Muscle of back (tissue), 3 donors: ENCODE measurements at regions not wholly inside any gene's neighbourhood (a gene's known extent, or its start where the extent isn't known, plus 50 kb on each side); places are given as distances from the start of the nearest gene placed in this dataset.
"Not testable (repeated sequence)": the region's sequence is repeated elsewhere in the genome, so short reads cannot be mapped to it uniquely, and the experiment has no call there.

Source experiments
- DNase-seq, 3 donors: peaks; one replicate each; pipeline versions ENCODE4 v3.0.0 to v3.0.0-alpha.2; 2013

DNA sequence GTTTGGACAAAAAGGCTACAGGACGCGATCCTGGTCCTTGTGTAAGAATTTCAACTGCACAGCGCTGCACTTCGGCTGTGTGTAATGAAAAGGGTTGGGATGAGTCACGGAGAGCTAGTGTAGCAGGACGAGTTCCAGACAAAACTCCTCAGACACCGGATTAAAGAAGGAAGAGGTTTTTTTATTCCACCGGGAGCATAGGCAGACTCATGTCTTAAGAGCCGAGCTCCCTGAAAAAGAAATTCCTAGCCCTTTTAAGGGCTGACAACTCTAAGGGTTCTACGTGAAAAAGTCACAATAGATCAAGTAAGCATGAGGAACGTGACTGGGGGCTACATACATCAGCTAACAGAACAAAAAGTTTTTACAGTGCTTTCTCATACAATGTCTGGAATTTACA is 54.8 kb upstream of the FAM90A1 start:
- not testable (repeated sequence) for DNase-seq

DNA sequence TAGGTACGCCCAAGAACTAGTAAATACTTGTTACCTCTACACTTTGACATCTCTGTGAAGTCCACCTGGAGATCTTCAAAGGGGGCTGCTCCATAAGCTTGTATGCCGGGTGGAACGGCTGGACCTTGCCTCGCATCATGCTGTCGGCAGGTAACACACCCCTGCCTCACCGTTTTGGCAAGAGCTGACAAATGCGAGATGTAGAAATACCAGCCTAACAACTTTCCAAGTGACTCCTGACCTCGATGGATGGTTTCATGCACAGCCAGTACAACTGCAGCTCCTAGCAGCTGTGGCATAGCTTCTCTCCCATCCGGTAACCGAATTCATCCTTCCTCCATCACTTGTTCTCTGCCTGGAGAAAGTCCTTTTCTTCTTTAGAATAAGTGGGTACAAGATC is 58.3 kb upstream of the FAM90A1 start:
- not testable (repeated sequence) for DNase-seq

DNA sequence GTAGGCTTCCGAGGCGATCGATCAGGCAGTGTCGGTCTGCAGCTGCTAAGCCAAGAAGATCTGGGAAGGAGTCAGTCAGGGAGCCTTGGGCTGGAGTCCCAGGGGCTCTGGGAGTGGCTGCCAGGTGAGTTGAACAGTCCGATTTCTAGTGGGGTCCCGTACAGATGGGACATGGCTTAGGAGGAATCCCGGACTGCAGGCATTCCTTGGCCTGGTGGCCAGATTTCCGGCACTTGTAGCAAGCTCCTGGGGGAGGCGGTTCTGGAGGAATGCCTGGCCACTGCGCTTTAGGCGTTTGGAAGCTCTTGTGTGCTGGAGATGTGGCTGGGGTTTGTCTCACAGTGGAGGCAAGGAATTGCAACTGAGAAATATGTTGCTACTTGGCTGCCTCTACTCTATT is 64.3 kb upstream of the FAM90A1 start:
- DNase-seq = not testable (repeated sequence)

DNA sequence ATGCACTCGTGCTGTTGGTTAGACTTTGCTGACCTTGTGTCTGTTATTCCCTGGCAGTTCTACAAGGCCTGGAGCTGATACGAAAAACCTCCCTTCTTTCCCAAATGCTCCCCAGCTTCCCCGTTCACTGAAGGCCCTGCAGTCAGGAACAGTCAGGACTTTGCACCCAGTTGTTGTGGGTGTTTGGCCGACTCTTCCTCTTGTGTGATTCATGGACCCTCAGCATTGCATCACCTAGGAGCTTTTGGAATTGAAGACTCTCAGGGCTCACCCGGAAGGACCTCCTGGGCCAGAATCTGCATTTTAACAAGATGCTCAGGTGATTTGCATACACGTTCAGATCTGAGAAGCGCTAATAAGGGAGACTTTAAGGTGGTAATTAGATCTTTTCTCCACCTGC is 67.2 kb upstream of the FAM90A1 start:
- DNase-seq = not testable (repeated sequence)

DNA sequence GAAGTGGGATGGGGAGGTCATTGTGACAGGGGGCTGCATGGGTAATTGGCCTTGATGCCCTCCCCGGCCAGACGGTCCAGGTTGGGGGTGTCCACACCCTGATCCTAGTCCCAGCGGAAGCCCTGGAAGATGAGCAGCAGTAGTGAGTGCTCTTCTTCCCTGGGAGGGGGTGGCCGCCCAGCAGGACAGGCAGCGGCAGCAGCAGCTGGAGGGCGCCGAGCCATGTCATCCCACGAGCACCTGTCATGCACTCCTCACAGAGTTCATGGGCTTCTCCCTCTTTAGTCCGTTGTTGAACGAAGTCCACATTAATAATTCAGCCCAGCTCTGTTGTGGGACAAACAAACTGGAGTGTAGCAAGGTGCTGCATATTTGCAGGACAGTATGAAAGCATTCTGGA is 81.2 kb upstream of the FAM90A1 start:
- DNase-seq = not testable (repeated sequence)

DNA sequence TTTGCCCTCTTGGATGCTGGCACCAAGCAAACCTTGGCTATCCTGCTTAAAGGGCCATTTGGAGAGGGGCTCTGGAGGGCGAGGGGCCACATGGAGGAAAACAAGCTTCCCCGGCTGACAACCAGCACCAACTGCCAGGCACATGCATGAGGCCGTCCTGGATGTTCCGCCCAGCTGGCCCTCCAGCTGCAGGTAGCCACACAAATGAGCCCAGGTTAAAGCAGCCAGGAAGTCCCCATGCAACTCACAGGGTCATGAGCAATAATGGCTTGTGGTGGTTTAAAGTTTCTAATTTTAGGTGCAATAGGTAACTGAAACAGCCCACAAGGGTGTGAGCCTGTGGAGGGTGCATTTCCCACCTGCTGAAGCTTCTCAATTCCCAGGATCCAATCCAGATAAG is 88.6 kb upstream of the FAM90A1 start:
- DNase-seq = not testable (repeated sequence)

DNA sequence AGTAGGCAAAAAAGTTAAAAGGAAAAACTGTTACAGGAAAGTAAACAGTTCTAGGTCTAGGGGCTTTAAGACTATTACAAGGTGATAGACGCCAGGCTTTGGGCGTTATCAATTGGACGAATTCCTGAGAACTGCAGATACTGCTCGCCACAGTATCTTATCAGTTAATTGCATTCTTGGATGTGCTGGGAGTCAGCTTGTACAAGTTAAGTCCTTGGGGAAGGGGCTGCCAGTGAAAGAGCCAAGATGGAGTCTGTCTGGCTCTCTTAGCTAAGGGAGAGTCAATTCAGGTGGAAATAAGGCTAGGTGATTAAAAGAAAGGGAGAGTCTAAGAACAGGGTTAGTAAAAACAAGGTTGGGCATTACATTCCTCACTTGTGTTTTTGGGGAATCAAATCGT is 90.3 kb upstream of the FAM90A1 start:
- DNase-seq = not testable (repeated sequence)

DNA sequence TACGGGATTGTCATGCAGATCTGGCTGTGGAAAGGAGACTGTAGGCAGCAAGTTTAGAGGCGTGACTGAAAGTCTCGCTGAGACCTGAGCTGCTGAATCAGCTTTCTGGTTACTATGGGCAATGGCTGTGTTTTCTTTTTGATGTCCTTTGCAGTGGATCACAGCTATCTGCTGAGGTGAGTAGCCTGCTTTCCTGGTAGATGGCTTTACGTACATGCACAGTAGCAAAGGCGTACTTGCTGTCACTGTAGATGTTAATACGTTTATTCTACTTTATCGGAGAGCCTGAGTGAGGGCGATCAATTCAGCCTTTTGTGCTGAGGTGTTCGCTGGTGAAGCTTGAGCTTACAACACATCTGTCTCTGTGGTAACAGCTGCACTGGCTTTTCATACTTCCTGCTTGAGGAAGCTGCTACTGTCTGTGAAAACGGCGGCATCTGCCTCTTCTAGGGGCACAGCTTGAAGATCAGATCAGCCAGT is 92.9 kb upstream of the FAM90A1 start:
- DNase-seq = peak; percentile 3 to 58 (median 28)

DNA sequence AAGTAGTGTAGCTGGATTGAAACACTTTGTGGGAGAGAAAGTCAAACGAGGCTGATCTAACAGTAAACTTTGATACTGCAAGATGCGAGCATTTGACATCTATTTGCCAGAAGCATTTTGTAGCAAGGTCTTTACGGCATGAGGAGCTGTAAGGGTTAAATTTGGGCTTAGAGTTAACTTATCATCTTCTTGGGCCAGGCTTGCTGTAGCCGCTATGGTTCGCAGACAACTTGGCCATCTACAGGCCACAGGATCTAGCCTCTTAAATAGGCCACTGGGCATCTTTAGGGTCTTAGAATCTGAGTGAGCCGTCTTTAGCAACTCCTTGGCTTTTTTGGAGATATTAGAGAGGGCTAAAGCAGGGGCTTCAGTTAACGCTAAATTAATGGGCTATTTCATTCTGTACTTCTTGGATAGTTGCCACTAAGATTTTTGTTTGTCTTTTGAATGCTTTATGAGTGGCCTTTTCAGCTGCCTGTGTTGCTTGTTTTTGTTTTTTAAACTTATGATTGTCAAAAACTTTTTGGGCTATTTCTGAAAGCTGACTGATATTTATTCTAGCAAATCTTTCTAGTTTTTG is 93.5 kb upstream of the FAM90A1 start:
- peak in 2 of 3 donors; percentile 2 to 23 for DNase-seq

DNA sequence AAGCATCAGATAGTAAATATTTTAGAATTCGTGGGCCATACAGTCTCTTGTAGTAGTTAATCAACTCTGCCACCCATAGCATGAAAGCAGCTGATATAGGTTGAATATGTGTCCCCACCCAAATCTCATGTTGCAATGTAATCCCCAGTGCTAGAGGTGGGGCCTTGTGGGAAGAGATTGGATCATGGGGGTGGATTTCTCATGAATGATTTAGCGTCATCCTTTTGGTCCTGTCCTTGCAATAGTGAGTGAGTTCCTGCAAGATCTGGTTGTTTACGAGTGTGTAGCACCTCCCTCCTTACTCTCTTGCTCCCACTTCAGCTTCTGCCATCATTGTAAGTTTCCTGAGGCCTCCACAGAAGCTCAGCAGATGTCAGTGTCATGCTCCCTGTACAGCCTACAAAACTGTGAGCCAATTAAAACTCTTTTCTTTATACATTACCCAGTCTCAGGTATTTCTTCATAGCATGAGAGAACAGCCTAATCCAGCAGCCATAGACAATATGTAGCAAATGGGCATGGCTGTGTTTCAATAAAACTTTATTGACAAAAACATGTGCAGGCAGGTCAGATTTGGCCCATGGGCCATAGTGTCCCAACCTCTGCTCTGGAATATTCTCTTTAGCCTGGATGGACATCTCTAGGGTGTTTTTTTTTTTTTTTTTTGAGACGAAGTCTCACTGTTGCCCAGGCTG is 97.9 kb upstream of the FAM90A1 start:
- not testable (repeated sequence) for DNase-seq

DNA sequence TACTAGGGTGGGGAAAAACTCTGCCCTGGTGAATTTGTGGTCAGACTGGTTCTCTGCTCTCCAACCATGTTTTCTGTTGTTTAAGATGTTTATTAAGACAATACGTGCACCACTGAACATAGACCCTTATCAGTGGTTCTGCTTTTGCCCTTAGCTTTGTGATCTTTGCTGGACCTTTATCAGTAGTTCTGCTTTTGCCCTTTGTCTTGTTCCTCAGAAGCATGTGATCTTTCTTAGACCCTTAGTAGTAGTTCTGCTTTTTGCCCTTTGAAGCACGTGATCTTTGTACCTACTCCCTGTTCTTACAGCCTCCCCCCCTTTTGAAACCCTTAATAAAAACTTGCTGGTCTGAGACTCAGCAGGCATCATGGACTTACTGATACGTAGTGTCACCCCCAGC is 101.4 kb upstream of the FAM90A1 start:
- DNase-seq = not testable (repeated sequence)

DNA sequence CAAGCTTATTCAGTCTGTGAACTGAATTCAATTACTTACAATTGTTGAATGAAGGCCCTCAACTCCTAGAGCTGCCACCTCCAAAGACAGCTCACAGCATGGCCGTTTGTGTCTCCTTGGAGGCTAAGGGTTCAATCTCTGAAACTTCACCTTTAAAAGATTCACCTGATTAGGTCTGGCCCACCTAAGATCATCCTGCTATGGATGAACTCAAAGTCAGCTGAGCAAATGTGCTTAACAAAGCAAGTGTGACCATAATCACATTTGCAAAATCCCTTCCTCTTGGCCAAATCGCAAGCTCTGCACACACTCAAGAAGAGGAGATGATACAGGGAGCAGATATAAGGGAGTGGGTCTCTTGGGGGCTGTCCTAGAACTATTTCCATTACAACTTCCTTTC is 105.0 kb upstream of the FAM90A1 start:
- not testable (repeated sequence) for DNase-seq

DNA sequence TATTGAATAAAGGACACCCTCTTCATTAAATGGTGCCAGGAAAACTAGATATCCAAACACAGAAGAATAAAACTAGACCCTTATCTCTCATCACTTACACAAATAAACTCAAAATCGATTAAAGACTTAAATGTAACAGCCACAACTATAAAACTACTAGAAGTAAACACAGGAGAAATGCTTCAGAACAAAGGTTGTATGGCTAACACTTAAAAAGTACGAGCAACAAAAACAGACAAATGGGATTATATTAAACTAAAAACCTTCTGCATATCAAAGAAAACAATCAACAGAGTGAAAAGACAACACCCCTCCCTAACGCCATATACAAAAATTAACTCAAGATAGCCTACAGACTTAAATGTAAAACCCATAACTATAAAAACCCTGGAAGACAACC is 104.7 kb upstream of the CLEC6A start:
- not testable (repeated sequence) for DNase-seq

DNA sequence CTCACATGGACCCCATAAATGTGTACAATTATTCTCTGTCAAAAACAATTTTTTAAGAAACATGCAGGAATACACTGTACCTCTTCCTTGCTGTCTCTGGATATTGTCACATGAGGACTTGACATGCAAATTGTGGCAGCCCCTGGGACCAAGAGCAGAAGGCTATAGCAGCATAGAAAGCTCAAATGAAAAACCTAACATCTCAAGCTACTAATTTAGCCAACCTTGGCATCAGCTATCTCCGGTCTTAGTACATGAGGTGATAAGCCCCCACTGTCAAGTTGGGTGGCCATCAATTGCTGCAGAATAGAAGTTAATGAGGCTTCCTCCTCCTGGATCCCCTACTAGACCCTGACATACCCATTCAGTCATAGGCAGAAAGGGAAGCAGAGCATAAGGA is 101.0 kb upstream of the CLEC6A start:
- DNase-seq = not testable (repeated sequence)

DNA sequence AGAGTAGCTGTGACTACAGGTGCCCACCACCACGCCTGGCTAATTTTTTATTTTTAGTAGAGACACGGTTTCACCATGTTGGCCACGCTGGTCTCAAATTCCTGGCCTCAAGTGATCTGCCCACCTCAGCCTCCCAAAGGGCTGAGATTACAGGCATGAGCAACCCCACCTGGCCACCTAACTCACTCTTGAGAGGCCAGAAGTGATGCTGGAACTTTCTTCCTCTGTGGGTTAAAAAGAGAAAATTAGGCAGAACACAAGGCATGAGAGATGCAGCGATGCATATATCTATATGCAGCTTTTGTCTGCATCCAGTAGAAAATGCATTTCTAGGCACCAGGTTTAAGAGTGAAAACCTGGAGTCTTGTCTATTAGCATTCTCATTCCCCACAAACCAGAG is 100.2 kb upstream of the CLEC6A start:
- DNase-seq = not testable (repeated sequence)

DNA sequence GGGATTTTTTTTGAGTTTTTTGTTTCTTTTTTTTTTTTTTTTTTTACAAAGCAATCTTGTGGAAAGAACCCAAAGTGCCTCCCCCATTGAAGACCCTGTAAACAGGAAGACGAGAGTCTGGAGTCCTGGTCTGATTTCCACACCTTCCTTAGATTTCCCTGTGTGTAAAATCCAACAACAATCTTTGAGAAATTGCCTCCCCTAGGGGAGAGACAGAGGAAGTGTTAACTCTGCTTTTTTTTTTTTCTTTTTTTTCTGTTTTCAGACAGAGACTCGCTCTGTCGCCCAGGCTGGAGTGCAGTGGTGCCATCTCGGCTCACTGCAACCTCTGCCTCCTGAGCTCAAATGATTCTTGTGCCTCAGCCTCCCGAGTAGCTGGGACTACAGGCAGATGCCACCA is 82.0 kb upstream of the CLEC6A start:
- DNase-seq = not testable (repeated sequence)

DNA sequence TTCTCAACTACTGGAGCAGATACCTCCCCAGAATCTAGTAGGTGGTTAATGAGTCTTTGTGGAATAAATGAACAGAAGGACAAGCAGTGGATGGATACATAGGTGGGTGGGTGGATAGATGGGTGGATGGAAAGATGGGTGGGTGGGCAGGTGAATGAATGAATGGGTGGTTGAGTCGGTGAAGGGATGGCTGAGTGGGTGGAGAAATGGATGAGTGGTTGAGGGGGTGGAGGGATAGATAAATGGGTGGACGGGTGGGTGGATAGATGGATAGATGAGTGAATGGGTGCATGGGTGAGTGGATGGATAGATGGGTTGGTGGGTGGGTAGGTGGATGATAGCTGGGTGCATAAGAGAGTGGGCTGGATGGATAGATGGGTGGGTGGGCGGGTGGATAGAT is 80.6 kb upstream of the CLEC6A start:
- not testable (repeated sequence) for DNase-seq

DNA sequence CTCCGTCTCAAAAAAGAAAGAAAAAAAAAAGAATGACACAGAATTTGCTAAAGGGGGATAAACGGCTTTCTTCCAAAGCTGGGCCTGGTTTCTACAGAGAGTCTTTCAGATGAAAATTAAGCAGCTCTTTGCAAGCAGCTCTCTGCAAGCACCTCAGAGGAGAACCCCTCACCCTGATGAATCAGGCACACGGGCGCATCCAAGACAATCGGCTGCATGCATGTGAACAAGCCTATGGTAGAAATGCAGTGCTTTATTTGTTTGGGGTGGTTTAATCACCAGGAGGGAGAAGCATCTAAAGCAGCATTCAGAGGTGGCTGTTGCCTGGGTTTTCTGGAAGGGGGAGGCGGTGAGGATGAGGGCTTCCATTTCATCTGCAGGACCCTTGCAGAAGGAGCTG is 78.0 kb upstream of the CLEC6A start:
- not testable (repeated sequence) for DNase-seq

DNA sequence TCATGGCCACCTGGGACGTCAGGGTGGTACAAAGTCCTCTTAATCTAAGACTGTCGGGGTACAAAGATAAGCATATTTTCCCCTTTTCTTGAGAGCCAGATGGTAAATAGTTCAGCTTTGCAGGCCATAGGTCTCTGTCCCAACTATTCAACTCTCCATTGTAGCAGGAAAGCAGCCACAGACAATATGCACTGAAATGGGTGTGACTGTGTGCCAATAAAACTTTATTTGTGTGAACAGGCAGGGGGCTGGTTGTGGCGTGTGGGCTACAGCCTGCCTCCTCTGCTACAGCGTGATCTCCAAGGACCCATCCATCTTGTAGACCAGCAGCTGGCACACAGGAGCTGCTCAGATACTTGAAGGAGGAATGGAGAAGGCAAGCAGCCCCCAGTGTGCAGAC is 73.2 kb upstream of the CLEC6A start:
- DNase-seq = not testable (repeated sequence)

DNA sequence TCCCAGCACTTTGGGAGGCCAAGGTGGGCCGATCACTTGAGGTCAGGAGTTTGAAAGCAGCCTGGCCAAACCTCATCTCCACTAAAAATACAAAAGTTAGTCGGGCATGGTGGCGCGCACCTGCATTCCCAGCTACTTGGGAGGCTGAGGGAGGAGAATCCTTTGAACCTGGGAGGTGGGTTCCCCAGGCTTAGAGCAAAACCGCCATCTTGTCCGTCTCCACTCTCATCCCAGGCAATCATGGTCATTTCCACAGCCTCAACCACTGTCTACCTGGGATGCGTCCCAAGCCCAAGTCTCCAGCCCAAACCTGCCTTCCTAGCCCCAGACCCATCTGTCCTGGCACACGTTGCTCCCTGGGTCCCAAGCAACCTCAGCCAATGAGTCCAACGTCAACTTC is 71.1 kb upstream of the CLEC6A start:
- not testable (repeated sequence) for DNase-seq

DNA sequence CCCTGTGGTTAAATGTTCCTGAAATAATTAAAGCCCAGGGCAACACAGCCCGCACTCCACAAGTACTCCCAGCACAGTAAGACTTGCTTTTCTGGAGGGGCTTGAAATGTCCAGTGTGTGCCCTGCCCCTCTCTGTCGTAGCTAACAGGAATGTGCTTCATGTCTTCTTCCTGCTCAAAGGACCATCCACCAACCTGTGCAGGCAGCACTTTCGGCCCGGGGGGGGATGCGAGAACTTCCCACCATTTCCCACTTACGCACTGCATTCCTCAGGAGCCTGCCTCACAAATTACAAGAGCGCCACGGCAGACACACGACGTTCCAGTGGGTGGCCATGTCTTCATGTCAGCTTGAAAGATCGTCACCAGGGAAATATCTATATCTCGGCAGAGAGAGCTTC is 70.3 kb upstream of the CLEC6A start:
- not testable (repeated sequence) for DNase-seq

DNA sequence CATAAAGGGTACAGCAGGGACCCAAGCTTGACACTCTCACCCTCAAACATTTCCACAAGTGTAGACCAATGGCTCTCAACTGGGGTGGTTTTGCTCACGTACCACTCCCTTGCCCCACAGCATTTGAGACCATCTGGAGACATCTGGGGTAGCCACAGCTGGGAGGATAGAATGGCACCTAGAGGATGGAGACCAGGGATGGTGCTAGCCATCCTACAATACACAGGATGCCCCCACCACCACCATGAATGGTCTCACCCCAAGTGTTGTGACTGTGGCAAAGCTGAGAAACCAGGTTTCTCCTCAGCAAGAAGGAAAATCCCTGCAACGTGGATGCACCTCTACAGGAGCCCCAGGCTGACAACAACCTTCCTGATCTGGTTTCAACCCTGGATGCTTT is 69.1 kb upstream of the CLEC6A start:
- DNase-seq = not testable (repeated sequence)

DNA sequence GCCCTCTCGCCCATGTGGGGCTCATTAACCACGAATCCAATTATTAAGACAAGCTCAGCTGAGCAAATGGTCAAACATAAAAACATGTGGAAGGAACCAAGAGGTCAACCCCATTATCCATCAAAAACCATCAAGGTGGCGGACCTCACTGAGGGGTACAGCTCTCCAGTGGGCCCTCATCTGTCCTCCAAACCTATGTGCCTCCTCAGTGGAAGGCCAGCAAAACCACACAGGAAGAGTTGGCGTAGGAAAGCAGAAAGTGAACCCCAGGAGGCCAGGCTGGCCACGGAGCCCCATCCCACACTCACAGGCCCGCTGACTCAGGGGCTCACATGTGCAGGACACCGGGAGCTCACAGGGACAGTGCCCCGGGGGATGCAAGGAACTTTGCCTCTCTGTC is 66.5 kb upstream of the CLEC6A start:
- peak in 1 of 3 donors; percentile 2 for DNase-seq
